ENCODE measurements at regions not wholly inside any gene's neighbourhood (a gene's known extent, or its start where the extent isn't known, plus 50 kb on each side); places are given as distances from the start of the nearest gene placed in this dataset.

GRCh38 chr9:106691627-106692026 lies 171.3 kb upstream of the ZNF462 start:
- Histone ChIP-seq H3K36me3 (ENCODE audit: control insufficient read depth in 2 of 2, extremely low read depth in 1 of 2, insufficient read depth in 2 of 2, low read length in 2 of 2) (no peaks in the 10 kb centered on the region), H3K79me2 (ENCODE audit: control insufficient read depth, insufficient read depth, low read length) (no peaks in the 10 kb centered on the region), H3K4me2 (ENCODE audit: insufficient read depth, low read length) (no peak overlapping the region), H3K9me1 (replicated peaks; ENCODE audit: control insufficient read depth, extremely low read depth, insufficient read depth, low read length) (no peaks in the 10 kb centered on the region), H3K4me1 (ENCODE audit: control insufficient read depth, extremely low read depth, insufficient read depth, low read length) (no peaks in the 10 kb centered on the region), H2AFZ (ENCODE audit: low read depth, low read length) (no peak overlapping the region), H3K4me3 (replicated peaks in 1 of 3; ENCODE audit: insufficient read depth in 1 of 3, low read depth in 1 of 3, low read length in 3 of 3) (no peak overlapping the region), H3K9ac (replicated peaks; ENCODE audit: extremely low read depth, insufficient read depth, low read length) (no peak overlapping the region), H3K27me3 (ENCODE audit: control insufficient read depth in 2 of 2, insufficient read depth in 2 of 2, low read length in 2 of 2) (no peaks in the 10 kb centered on the region), H3K27ac (ENCODE audit: insufficient read depth, low read depth, low read length) (no peak overlapping the region), H4K20me1 (replicated peaks; ENCODE audit: control insufficient read depth, extremely low read depth, insufficient read depth, low read length) (no peaks in the 10 kb centered on the region), H3K9me3 (replicated peaks; ENCODE audit: control insufficient read depth, insufficient read depth, low read length) (no peaks in the 10 kb centered on the region)
- TF ChIP-seq CTCF (IDR thresholded peaks at IDR 0.05; ENCODE audit: extremely low read depth in 1 of 2, insufficient read depth in 1 of 2, low read depth in 1 of 2, low read length in 2 of 2), result no peak
- no peak for TF ChIP-seq POLR2A (IDR thresholded peaks at IDR 0.05; ENCODE audit: low read depth, low read length)
- no peak for TF ChIP-seq MYC (IDR thresholded peaks at IDR 0.05; ENCODE audit: low read depth, low read length)
- no peak for TF ChIP-seq MAX (IDR thresholded peaks at IDR 0.05; ENCODE audit: insufficient read depth, insufficient read length)
- TF ChIP-seq GATA2 (IDR thresholded peaks at IDR 0.05; ENCODE audit: insufficient read depth, insufficient read length, low read depth, low read length), result no peak
- TF ChIP-seq JUN (IDR thresholded peaks at IDR 0.05; ENCODE audit: borderline replicate concordance, insufficient read depth, insufficient read length, low read depth), result no peak
- TF ChIP-seq FOS (IDR thresholded peaks at IDR 0.05; ENCODE audit: borderline replicate concordance, insufficient read depth, low read length), result no peak
- no peak for TF ChIP-seq POLR2AphosphoS5 (IDR thresholded peaks at IDR 0.05; ENCODE audit: insufficient read depth, low read depth, low read length)
- no peak for TF ChIP-seq EZH2 (IDR thresholded peaks at IDR 0.05; ENCODE audit: borderline replicate concordance, low read depth, low read length, severe bottlenecking)
- ChIA-PET POLR2A (no interaction called here), CTCF (no interaction called here)
- FAIRE-seq (no peak), DNase-seq (ENCODE audit: low read depth, low spot score) (no peak)
- dilution Hi-C loops (cut with MboI; ENCODE audit: extremely low pct_ligation_motif_present, low sequenced_read_pairs), result no loop called here
- BruUV-seq (replicated peaks), result no TSS peak
- intact Hi-C loops (cut with micrococcal nuclease), result no loop called here
